ENCODE measurements at regions not wholly inside any gene's neighbourhood (a gene's known extent, or its start where the extent isn't known, plus 50 kb on each side); places are given as distances from the start of the nearest gene placed in this dataset.

GRCh38 chr9:107838766-107839165, 349.2 kb upstream of the KLF4 start:
- TF ChIP-seq, protein P1, sequence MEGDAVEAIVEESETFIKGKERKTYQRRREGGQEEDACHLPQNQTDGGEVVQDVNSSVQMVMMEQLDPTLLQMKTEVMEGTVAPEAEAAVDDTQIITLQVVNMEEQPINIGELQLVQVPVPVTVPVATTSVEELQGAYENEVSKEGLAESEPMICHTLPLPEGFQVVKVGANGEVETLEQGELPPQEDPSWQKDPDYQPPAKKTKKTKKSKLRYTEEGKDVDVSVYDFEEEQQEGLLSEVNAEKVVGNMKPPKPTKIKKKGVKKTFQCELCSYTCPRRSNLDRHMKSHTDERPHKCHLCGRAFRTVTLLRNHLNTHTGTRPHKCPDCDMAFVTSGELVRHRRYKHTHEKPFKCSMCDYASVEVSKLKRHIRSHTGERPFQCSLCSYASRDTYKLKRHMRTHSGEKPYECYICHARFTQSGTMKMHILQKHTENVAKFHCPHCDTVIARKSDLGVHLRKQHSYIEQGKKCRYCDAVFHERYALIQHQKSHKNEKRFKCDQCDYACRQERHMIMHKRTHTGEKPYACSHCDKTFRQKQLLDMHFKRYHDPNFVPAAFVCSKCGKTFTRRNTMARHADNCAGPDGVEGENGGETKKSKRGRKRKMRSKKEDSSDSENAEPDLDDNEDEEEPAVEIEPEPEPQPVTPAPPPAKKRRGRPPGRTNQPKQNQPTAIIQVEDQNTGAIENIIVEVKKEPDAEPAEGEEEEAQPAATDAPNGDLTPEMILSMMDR (IDR thresholded peaks at IDR 0.05), result no peak
- no peak for TF ChIP-seq EP300 (IDR thresholded peaks at IDR 0.05)
- no peak for TF ChIP-seq POLR2A (IDR thresholded peaks at IDR 0.05)
- no peak for TF ChIP-seq POLR2AphosphoS5 (IDR thresholded peaks at IDR 0.05)
